ENCODE measurements at regions not wholly inside any gene's neighbourhood (a gene's known extent, or its start where the extent isn't known, plus 50 kb on each side); places are given as distances from the start of the nearest gene placed in this dataset.

DNA sequence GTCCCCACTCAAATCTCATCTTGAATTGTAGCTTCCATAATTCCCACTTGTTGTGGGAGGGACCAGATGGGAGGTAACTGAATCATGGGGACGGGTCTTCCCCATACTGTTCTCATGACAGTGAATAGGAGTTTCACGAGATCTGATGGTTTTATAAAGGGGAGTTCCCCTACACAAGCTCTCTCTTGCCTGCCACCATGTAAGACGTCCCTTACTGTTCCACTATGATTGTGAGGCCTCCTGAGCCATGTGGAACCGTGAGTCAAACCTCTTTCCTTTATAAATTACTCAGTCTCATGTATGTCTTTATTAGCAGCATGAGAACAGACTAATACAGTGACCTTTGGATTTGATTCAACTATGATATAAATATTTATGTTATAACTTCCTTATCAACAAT is 78.0 kb downstream of the CYRIA start:
- ATAC-seq (ENCODE audit: low read depth) = no peak
- DNase-seq = no peak
- H3K4me3 Mint-ChIP-seq = no peak overlapping the region
- no peak overlapping the region for H3K27ac ChIP-seq (ENCODE audit: low read length in 2 of 2)
- WGBS (ENCODE audit: insufficient coverage) = no CpG with 5 or more reads among the region's 4 CpGs
- H3K4me1 ChIP-seq (ENCODE audit: control insufficient read depth in 2 of 2, insufficient read depth in 2 of 2, low read length in 2 of 2) = peaks cover 4 to 12% of the 10 kb centered on the region in 2 donors
- no peak overlapping the region for H3K4me3 ChIP-seq (ENCODE audit: control extremely low read depth in 1 of 5, extremely low read depth in 1 of 5, insufficient read depth in 1 of 5, low read depth in 2 of 5, low read length in 4 of 5)
- POLR2A ChIA-PET = no interaction called here
- H3K4me1 Mint-ChIP-seq = peaks cover 34% of the 10 kb centered on the region
- H3K4me2 ChIP-seq (replicated peaks; ENCODE audit: low read depth, low read length, poor library complexity, severe bottlenecking) = no peak overlapping the region
- CTCF ChIA-PET = no interaction called here
- TF ChIP-seq, protein P1, sequence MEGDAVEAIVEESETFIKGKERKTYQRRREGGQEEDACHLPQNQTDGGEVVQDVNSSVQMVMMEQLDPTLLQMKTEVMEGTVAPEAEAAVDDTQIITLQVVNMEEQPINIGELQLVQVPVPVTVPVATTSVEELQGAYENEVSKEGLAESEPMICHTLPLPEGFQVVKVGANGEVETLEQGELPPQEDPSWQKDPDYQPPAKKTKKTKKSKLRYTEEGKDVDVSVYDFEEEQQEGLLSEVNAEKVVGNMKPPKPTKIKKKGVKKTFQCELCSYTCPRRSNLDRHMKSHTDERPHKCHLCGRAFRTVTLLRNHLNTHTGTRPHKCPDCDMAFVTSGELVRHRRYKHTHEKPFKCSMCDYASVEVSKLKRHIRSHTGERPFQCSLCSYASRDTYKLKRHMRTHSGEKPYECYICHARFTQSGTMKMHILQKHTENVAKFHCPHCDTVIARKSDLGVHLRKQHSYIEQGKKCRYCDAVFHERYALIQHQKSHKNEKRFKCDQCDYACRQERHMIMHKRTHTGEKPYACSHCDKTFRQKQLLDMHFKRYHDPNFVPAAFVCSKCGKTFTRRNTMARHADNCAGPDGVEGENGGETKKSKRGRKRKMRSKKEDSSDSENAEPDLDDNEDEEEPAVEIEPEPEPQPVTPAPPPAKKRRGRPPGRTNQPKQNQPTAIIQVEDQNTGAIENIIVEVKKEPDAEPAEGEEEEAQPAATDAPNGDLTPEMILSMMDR (IDR thresholded peaks at IDR 0.05) = no peak
- no peak for TF ChIP-seq EZH2 (IDR thresholded peaks at IDR 0.05; ENCODE audit: borderline replicate concordance, insufficient read depth, low read depth, low read length, poor library complexity, severe bottlenecking)
- H3K9me3 Mint-ChIP-seq (ENCODE audit: insufficient read depth) = no peaks in the 10 kb centered on the region
- peaks cover 11% of the 10 kb centered on the region for H3K79me2 ChIP-seq (ENCODE audit: control insufficient read depth, insufficient read depth, low read length)
- H3K9me3 ChIP-seq (ENCODE audit: control extremely low read depth in 1 of 3, control insufficient read depth in 2 of 3, insufficient read depth in 1 of 3, low read length in 2 of 3) = no peaks in the 10 kb centered on the region
- H2AFZ ChIP-seq (ENCODE audit: insufficient read depth, low read depth, low read length, poor library complexity, severe bottlenecking) = no peak overlapping the region
- peaks cover 11% of the 10 kb centered on the region for H4K20me1 ChIP-seq (ENCODE audit: control insufficient read depth, insufficient read depth, low read length, poor library complexity, severe bottlenecking)
- intact Hi-C loops (cut with micrococcal nuclease) = no loop called here
- H3K36me3 ChIP-seq (replicated peaks in 1 of 2; ENCODE audit: control extremely low read depth in 1 of 2, control insufficient read depth in 1 of 2, extremely low read depth in 1 of 2, insufficient read depth in 2 of 2, low read length in 1 of 2) = peaks cover 3 to 24% of the 10 kb centered on the region in 2 experiments
- H3K27me3 ChIP-seq (replicated peaks in 1 of 4; ENCODE audit: control extremely low read depth in 1 of 4, control insufficient read depth in 3 of 4, insufficient read depth in 4 of 4, low read length in 3 of 4) = no peaks in the 10 kb centered on the region
- no peak overlapping the region for H3K9ac ChIP-seq (ENCODE audit: low read length)
- H3K27me3 Mint-ChIP-seq = no peaks in the 10 kb centered on the region
- H3K27ac Mint-ChIP-seq = no peak overlapping the region

DNA sequence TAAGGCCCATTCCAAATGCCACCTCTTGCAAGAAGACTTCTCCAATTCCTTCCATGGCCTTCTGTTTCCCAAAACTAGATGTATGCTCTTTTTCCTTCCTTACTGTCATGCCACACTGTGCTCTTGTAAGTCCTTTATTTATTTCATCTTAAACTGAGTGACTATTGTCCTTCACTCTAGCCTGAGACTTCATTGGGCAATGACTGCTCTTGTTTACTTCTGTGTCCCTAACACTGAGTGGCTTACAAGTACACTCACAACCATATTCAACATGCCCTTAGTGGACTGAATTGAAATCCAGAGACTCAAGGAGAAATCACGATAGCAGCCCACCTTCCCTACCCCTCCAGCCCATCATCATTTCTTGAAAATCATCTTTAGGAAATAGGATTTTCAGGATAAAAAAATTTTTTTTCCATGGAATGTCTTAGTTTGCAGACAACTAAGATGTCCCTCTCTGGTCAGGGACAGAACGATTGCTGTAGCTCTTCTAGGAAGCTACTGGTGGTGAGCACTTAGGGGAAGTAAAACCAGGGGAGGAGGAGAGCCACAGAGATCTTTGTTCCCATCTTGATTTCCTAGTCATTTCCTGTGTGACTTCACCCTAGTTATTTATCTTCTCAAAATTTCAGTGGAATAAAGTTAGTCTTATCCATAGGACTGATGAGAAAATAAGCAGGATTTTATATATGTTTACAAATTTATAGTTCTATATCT is 80.7 kb downstream of the CYRIA start:
- Histone ChIP-seq H3K4me2 (replicated peaks; ENCODE audit: low read depth, low read length, poor library complexity, severe bottlenecking) (no peak overlapping the region), H3K4me3 (ENCODE audit: control extremely low read depth in 1 of 5, extremely low read depth in 1 of 5, insufficient read depth in 1 of 5, low read depth in 2 of 5, low read length in 4 of 5) (no peak overlapping the region), H4K20me1 (ENCODE audit: control insufficient read depth, insufficient read depth, low read length, poor library complexity, severe bottlenecking) (peaks cover 6% of the 10 kb centered on the region), H3K36me3 (replicated peaks in 1 of 2; ENCODE audit: control extremely low read depth in 1 of 2, control insufficient read depth in 1 of 2, extremely low read depth in 1 of 2, insufficient read depth in 2 of 2, low read length in 1 of 2) (peaks cover 2 to 23% of the 10 kb centered on the region in 2 experiments), H3K79me2 (ENCODE audit: control insufficient read depth, insufficient read depth, low read length) (peaks cover 11% of the 10 kb centered on the region), H3K9me3 (ENCODE audit: control extremely low read depth in 1 of 3, control insufficient read depth in 2 of 3, insufficient read depth in 1 of 3, low read length in 2 of 3) (no peaks in the 10 kb centered on the region), H3K27ac (ENCODE audit: low read length in 2 of 2) (no peak overlapping the region), H2AFZ (ENCODE audit: insufficient read depth, low read depth, low read length, poor library complexity, severe bottlenecking) (no peak overlapping the region), H3K27me3 (replicated peaks in 1 of 4; ENCODE audit: control extremely low read depth in 1 of 4, control insufficient read depth in 3 of 4, insufficient read depth in 4 of 4, low read length in 3 of 4) (no peaks in the 10 kb centered on the region), H3K9ac (ENCODE audit: low read length) (no peak overlapping the region), H3K4me1 (ENCODE audit: control insufficient read depth in 2 of 2, insufficient read depth in 2 of 2, low read length in 2 of 2) (peaks cover 4 to 12% of the 10 kb centered on the region in 2 donors)
- ChIA-PET CTCF (no interaction called here), POLR2A (no interaction called here)
- peaks cover 25% of the 10 kb centered on the region for H3K4me1 Mint-ChIP-seq
- H3K4me3 Mint-ChIP-seq = no peak overlapping the region
- ATAC-seq (ENCODE audit: low read depth) (no peak), DNase-seq (no peak)
- no peaks in the 10 kb centered on the region for H3K9me3 Mint-ChIP-seq (ENCODE audit: insufficient read depth)
- intact Hi-C loops (cut with micrococcal nuclease) = no loop called here
- no peaks in the 10 kb centered on the region for H3K27me3 Mint-ChIP-seq
- no peak for TF ChIP-seq EZH2 (IDR thresholded peaks at IDR 0.05; ENCODE audit: borderline replicate concordance, insufficient read depth, low read depth, low read length, poor library complexity, severe bottlenecking)
- TF ChIP-seq, protein P1 (IDR thresholded peaks at IDR 0.05) = no peak
- WGBS (ENCODE audit: insufficient coverage) = no CpG with 5 or more reads among the region's 2 CpGs
- no peak overlapping the region for H3K27ac Mint-ChIP-seq

All from B cell (primary cell).